VCaP (cell line): ENCODE measurements at regions not wholly inside any gene's neighbourhood (a gene's known extent, or its start where the extent isn't known, plus 50 kb on each side); places are given as distances from the start of the nearest gene placed in this dataset.

ENCODE experiments used
- H3K27ac ChIP-seq: fragments of 450-650 bp; 2 replicates; pipeline ENCODE4 v1.5.1; 2017
- CTCF ChIP-seq: fragments of 450-650 bp; conservative IDR thresholded peaks from 2 replicates; pipeline ENCODE4 v1.5.1; 2017; ENCODE audit warnings: mild to moderate bottlenecking, moderate library complexity

- H3K27ac ChIP-seq, result no peak overlapping the region
- no peak for TF ChIP-seq CTCF
Measured at GRCh38 chr6:3987053-3987452, 91.9 kb downstream of the FAM217A start.

- no peak for TF ChIP-seq CTCF
- no peak overlapping the region for H3K27ac ChIP-seq
Measured at GRCh38 chr6:3987576-3987975, 91.4 kb downstream of the FAM217A start.

DNA sequence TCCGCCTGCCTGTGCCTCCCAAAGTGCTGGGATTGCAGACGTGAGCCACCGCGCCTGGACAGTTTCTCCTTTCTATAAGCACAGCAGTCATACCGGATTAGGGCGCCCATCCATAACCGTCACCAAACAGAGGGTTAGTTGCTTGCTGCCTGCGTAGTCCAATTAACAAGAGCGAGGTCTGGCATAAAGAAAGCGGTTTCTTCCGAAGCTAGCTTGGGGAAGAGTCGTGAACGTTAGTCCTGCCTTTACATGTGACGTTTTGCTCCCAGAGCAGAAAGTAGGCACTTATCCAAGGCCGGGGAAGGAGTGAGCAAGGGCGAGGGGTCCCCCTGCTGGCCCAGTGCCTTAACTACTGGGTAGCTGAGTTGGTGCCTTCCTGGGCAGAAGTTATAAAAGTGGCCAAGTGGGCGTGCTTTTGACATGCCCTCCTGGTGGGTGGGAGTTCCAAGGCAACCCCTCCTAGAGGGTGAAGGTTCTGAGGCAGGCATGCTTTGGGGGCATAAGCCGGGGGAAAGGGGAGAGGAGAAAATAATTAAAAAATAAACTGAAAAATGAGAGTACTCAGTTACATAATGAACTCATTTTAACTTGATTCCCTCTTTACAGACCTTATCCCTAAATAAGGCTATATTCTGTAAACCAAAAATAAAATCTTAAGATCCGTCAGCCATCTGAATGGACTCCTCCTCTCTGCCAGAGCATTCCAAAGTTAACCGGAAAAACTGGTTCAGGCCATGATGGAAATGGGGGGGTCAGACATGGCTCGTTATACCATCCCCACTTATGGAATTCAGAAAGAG is 88.0 kb downstream of the FAM217A start:
- H3K27ac ChIP-seq, result peak overlapping the region; percentile 15
- TF ChIP-seq CTCF, result peak; percentile 84

GRCh38 chr6:3991941-3992340 is 87.0 kb downstream of the FAM217A start:
- no peak overlapping the region for H3K27ac ChIP-seq
- no peak for TF ChIP-seq CTCF

DNA sequence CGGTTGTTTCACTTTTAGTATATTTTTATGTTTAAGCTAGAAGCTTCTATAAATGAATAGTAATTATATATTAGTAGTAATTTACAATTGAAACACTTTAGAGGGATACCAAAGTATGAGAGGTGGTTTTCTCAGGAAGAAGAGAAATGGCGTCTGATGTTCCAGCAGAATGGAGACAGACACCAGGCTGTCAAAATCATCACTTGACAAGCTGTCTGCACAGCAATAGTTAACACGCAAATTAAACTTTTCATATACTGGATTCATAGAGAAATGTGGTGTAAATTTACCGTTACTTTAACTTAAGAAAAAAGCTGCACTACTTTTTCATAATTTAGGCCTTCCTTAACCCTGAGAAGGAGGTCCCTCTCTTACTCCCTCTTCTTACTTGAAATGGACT is 82.6 kb downstream of the FAM217A start:
- H3K27ac ChIP-seq, result no peak overlapping the region
- no peak for TF ChIP-seq CTCF

DNA sequence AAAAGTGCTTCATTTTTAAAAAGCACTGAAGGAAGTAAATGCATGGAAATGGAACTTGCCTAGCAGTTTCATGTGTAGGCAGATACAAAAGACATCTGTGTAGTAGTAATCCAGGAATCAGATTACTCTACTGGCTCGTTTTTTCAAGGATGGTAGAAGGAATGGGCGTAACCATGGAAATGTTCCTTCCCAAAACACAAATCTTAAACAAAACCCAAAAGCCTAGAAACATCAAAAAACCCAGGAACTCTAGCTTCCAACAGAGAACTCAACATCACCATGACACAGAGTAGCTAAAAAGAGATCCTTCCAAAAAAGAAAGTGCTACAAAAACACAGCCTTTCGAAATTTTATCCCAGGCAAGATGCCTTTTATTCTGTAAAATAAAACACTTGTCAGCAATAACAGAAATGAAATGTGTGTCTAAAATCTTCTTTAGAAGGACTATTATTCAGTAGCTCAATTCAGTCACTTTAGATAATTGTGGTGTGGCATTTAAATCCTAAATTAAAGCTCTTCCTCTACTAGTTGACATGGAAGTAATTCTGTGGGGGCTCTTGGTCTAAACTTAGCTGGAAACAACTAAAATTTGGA is 81.7 kb downstream of the FAM217A start:
- no peak overlapping the region for H3K27ac ChIP-seq
- no peak for TF ChIP-seq CTCF

GRCh38 chr6:3999800-4000661 is 78.9 kb downstream of the FAM217A start:
- TF ChIP-seq CTCF, result no peak
- H3K27ac ChIP-seq, result no peak overlapping the region
